ENCODE measurements at regions not wholly inside any gene's neighbourhood (a gene's known extent, or its start where the extent isn't known, plus 50 kb on each side); places are given as distances from the start of the nearest gene placed in this dataset.

DNA sequence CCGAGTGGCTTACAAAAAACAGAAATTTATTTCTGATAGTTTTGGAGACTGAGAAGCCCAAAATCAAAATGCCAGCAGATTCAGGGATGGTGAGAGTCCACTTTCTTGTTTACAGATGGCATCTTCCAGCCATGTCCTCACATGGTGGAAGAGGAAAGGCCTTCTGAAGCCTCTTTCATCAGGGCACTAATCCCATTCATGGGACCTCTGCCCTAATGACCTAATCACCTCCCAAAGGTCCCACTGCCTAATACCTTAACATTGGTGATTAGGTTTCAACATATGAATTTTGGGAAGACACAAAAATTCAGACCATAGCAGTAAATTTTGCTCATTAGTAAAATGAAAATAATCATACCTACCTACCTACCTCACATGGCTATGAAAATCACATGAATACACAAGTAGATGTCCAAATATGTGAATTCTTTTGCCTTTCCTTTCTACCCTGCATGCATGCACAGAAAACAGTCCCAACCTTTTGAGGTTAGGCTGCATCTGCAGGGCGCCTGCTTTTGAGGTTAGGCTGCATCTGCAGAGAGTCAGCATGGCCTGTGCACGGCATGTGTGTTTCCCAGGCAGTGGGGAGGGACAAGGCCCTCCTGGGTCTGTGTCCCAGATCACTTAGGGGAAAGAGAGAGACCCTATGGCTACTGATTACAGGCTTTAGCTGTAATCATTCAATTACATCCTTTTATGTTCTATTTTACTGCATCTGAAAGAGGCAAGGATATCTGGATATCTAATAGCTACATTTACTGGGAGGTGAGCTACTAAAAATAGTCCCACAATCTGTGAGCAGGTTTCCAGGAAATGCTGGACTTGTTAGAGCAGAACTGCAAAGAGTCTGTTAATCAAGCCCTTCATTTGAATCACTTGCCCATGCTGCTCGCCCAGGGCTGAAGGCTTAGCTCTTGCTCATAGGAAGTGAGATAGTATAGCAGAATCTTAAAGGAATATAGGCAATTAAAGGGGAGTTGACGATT lies 497.7 kb upstream of the MARCKS start:
- no peak for TF ChIP-seq POLR2A (IDR thresholded peaks at IDR 0.05; ENCODE audit: low read length)
- no peak for TF ChIP-seq GATA1 (IDR thresholded peaks at IDR 0.05; ENCODE audit: low read depth, low read length)
